Ishikawa (cell line): ENCODE measurements at regions not wholly inside any gene's neighbourhood (a gene's known extent, or its start where the extent isn't known, plus 50 kb on each side); places are given as distances from the start of the nearest gene placed in this dataset.

Experiments
- CEBPB ChIP-seq: IDR thresholded peaks from 2 replicates; pipeline ENCODE4 v1.6.1; 2012
- CREB1 ChIP-seq: IDR thresholded peaks from 2 replicates; pipeline ENCODE4 v1.6.1; 2012; ENCODE audit warnings: low read depth
- EGR1 ChIP-seq: IDR thresholded peaks from 2 replicates; pipeline ENCODE4 v1.6.1; 2012
- EP300 ChIP-seq: IDR thresholded peaks from 2 replicates; pipeline ENCODE4 v1.6.1; 2012; ENCODE audit warnings: borderline replicate concordance
- FOXM1 ChIP-seq: IDR thresholded peaks from 2 replicates; pipeline ENCODE4 v1.6.1; 2012; ENCODE audit warnings: low read depth, borderline replicate concordance
- MAX ChIP-seq: IDR thresholded peaks from 2 replicates; pipeline ENCODE4 v1.6.1; 2012
- NFIC ChIP-seq: IDR thresholded peaks from 2 replicates; pipeline ENCODE4 v1.6.1; 2012
- RAD21 ChIP-seq: IDR thresholded peaks from 2 replicates; pipeline ENCODE4 v1.6.1; 2012; ENCODE audit warnings: low read depth
- REST ChIP-seq: IDR thresholded peaks from 2 replicates; pipeline ENCODE4 v1.6.1; 2012; ENCODE audit warnings: low read depth, mild to moderate bottlenecking
- TAF1 ChIP-seq: IDR thresholded peaks from 2 replicates; pipeline ENCODE4 v1.6.1; 2012; ENCODE audit warnings: low read depth, mild to moderate bottlenecking
- TCF12 ChIP-seq: IDR thresholded peaks from 2 replicates; pipeline ENCODE4 v1.6.1; 2012; ENCODE audit warnings: low read depth
- TEAD4 ChIP-seq: IDR thresholded peaks from 2 replicates; pipeline ENCODE4 v1.6.1; 2012
- USF1 ChIP-seq: IDR thresholded peaks from 2 replicates; pipeline ENCODE4 v1.6.1; 2012
- YY1 ChIP-seq: IDR thresholded peaks from 2 replicates; pipeline ENCODE4 v1.6.1; 2012; ENCODE audit warnings: low read depth
- ZBTB7A ChIP-seq: IDR thresholded peaks from 2 replicates; pipeline ENCODE4 v1.6.1; 2012; ENCODE audit warnings: low read depth

- TF ChIP-seq EP300: no peak
- no peak for TF ChIP-seq NFIC
- no peak for TF ChIP-seq REST
- no peak for TF ChIP-seq FOXM1
- TF ChIP-seq ZBTB7A: no peak
- TF ChIP-seq MAX: no peak
- TF ChIP-seq EGR1: no peak
- TF ChIP-seq TEAD4: no peak
Observed at GRCh38 chr3:153445817-153446216, 283.8 kb downstream of the RAP2B start.

GRCh38 chr3:153448151-153448829 lies 286.3 kb downstream of the RAP2B start:
- TF ChIP-seq MAX: no peak
- TF ChIP-seq REST: no peak
- no peak for TF ChIP-seq ZBTB7A
- no peak for TF ChIP-seq EP300
- no peak for TF ChIP-seq EGR1
- no peak for TF ChIP-seq RAD21
- TF ChIP-seq CREB1: no peak
- no peak for TF ChIP-seq TCF12
- TF ChIP-seq USF1: no peak
- TF ChIP-seq TAF1: no peak
- no peak for TF ChIP-seq YY1
- no peak for TF ChIP-seq NFIC
- TF ChIP-seq CEBPB: no peak
- TF ChIP-seq TEAD4: no peak
- TF ChIP-seq FOXM1: no peak

GRCh38 chr3:153456833-153457545 lies 295.0 kb downstream of the RAP2B start:
- TF ChIP-seq EGR1 (no peak), RAD21 (no peak), EP300 (no peak), FOXM1 (no peak), REST (no peak), YY1 (no peak), CEBPB (no peak), USF1 (no peak), TCF12 (no peak), ZBTB7A (no peak), TAF1 (no peak), CREB1 (no peak), NFIC (no peak)

GRCh38 chr3:153458881-153459280 lies 296.9 kb downstream of the RAP2B start:
- TF ChIP-seq NFIC (no peak), TAF1 (no peak), TCF12 (no peak), TEAD4 (no peak), FOXM1 (no peak), USF1 (no peak), CEBPB (no peak), MAX (no peak), CREB1 (no peak), YY1 (no peak), EP300 (no peak), ZBTB7A (no peak), REST (no peak), RAD21 (no peak), EGR1 (no peak)
